A549 (cell line): ENCODE measurements at regions not wholly inside any gene's neighbourhood (a gene's known extent, or its start where the extent isn't known, plus 50 kb on each side); places are given as distances from the start of the nearest gene placed in this dataset.

Source experiments
- ATAC-seq, 2 experiments: fragments of 200-7000 bp in 1 of 2; fragments of >200 bp in 1 of 2; cut with Nextera tagmentation in 1 of 2; cut with Tn5 transposase in 1 of 2; 3 replicates each; pipeline versions ENCODE4 v1.8.0 to v1.9.1; 2018 to 2020; ENCODE audit warnings: mild to moderate bottlenecking in 1 of 2, moderate library complexity in 1 of 2
- CTCF ChIA-PET: fragments of 300-600 bp; sonication (Branson Sonifier 250); formaldehyde crosslinking; extraction: SDS; loops from one replicate; lab custom pipeline; 2021; ENCODE audit warnings: antibody characterized with exemption, inconsistent platforms; lab: Yijun Ruan, JAX
- POLR2A ChIA-PET: fragments of 350-600 bp; formaldehyde crosslinking; extraction: SDS; loops from one replicate; lab custom pipeline; 2021; ENCODE audit warnings: antibody characterized with exemption, inconsistent platforms; lab: Yijun Ruan, JAX
- DNase-seq, 2 experiments: peaks; one replicate each; pipeline versions ENCODE4 v3.0.0 to v3.0.0-alpha.2; 2011 to 2016; ENCODE audit warnings: low read depth in 1 of 2, low spot score in 1 of 2
- FAIRE-seq: peaks from 2 replicates; lab custom pipeline; 2011; peaks lifted over from hg19 to GRCh38; lab: Jason Lieb, UNC
- H3K27ac ChIP-seq, 2 experiments: fragments of >200 bp; sonication (Bioruptor Twin); formaldehyde crosslinking; 3 replicates each; pipeline ENCODE4 v1.5.1; 2016 to 2017
- H3K4me1 ChIP-seq: fragments of >200 bp; sonication (Bioruptor Twin); formaldehyde crosslinking; 3 replicates; pipeline ENCODE4 v1.6.1; 2016
- H3K4me2 ChIP-seq: fragments of >200 bp; sonication (Bioruptor Twin); formaldehyde crosslinking; 3 replicates; pipeline ENCODE4 v1.6.1; 2016
- H3K4me3 ChIP-seq: fragments of >200 bp; sonication (Bioruptor Twin); formaldehyde crosslinking; 3 replicates; pipeline ENCODE4 v1.5.1; 2016
- H3K9me3 ChIP-seq: fragments of >200 bp; sonication (Bioruptor Twin); formaldehyde crosslinking; 3 replicates; pipeline ENCODE4 v1.6.1; 2016
- ATOH8 ChIP-seq: fragments of 250-450 bp; sonication (Bioruptor Pico); IDR thresholded peaks from 2 replicates; pipeline ENCODE4 v1.5.0; 2020; ENCODE audit warnings: low read depth, mild to moderate bottlenecking, moderate library complexity
- BCL3 ChIP-seq: fragments of >200 bp; sonication (Bioruptor Twin); formaldehyde crosslinking; IDR thresholded peaks from 3 replicates; pipeline ENCODE4 v1.6.1; 2016
- BHLHE40 ChIP-seq: IDR thresholded peaks from 2 replicates; pipeline ENCODE4 v1.6.1; 2012; ENCODE audit warnings: low read depth, low read length, inconsistent platforms
- CBX2 ChIP-seq: fragments of 200-600 bp; sonication (generic); IDR thresholded peaks from 2 replicates; pipeline ENCODE4 v1.6.1; 2016; ENCODE audit warnings: low read depth, mild to moderate bottlenecking, borderline replicate concordance
- CHD2 ChIP-seq: fragments of 150-350 bp; IDR thresholded peaks from 2 replicates; pipeline ENCODE4 v1.6.1; 2014; ENCODE audit warnings: low read length; ENCODE audit not compliant: partially characterized antibody
- CHD4 ChIP-seq: fragments of 200-600 bp; sonication (generic); IDR thresholded peaks from 2 replicates; pipeline ENCODE4 v1.6.1; 2016; ENCODE audit warnings: antibody characterized with exemption, mild to moderate bottlenecking, borderline replicate concordance
- EHMT2 ChIP-seq: fragments of 200-600 bp; sonication (generic); IDR thresholded peaks from 2 replicates; pipeline ENCODE4 v1.6.1; 2016; ENCODE audit warnings: antibody characterized with exemption, low read depth, mild to moderate bottlenecking, moderate library complexity
- EP300 ChIP-seq, 2 experiments: fragments of >200 bp; sonication (Bioruptor Twin); formaldehyde crosslinking; IDR thresholded peaks; 2 replicates in 1 of 2; 3 replicates in 1 of 2; pipeline ENCODE4 v1.6.1; 2016 to 2017
- FOXS1 ChIP-seq: fragments of 250-450 bp; sonication (Bioruptor Pico); IDR thresholded peaks from 2 replicates; pipeline ENCODE4 v1.5.0; 2020; ENCODE audit warnings: mild to moderate bottlenecking, moderate library complexity
- GATA3 ChIP-seq: IDR thresholded peaks from 2 replicates; pipeline ENCODE4 v1.6.1; 2012; ENCODE audit warnings: borderline replicate concordance
- HES2 ChIP-seq: fragments of >200 bp; sonication (Bioruptor Twin); formaldehyde crosslinking; IDR thresholded peaks from 2 replicates; pipeline ENCODE4 v1.6.1; 2016
- HOXB13 ChIP-seq: fragments of 250-450 bp; sonication (Bioruptor Pico); IDR thresholded peaks from 2 replicates; pipeline ENCODE4 v1.5.0; 2020; ENCODE audit warnings: low read depth, mild to moderate bottlenecking, moderate library complexity
- JUN ChIP-seq, 2 experiments: fragments of >200 bp; sonication (Bioruptor Twin); formaldehyde crosslinking; IDR thresholded peaks; 2 replicates in 1 of 2; 3 replicates in 1 of 2; pipeline ENCODE4 v1.6.1; 2016 to 2017
- JUNB ChIP-seq: fragments of >200 bp; sonication (Bioruptor Twin); formaldehyde crosslinking; IDR thresholded peaks from 2 replicates; pipeline ENCODE4 v1.6.1; 2016
- KDM5A ChIP-seq: fragments of 200-600 bp; sonication (generic); IDR thresholded peaks from 2 replicates; pipeline ENCODE4 v1.6.1; 2016; ENCODE audit warnings: antibody characterized with exemption, mild to moderate bottlenecking
- MAX ChIP-seq: IDR thresholded peaks from 2 replicates; pipeline ENCODE4 v1.6.1; 2012
- PHF8 ChIP-seq: fragments of 200-600 bp; sonication (generic); IDR thresholded peaks from 2 replicates; pipeline ENCODE4 v1.6.1; 2016; ENCODE audit warnings: low read depth, mild to moderate bottlenecking, antibody characterized with exemption, moderate library complexity, borderline replicate concordance
- POLR2A ChIP-seq: IDR thresholded peaks from 2 replicates; pipeline ENCODE4 v1.6.1; 2012; ENCODE audit warnings: mild to moderate bottlenecking, low read length
- RAD21 ChIP-seq, 2 experiments: fragments of >200 bp in 1 of 2; sonication (Bioruptor Twin) in 1 of 2; formaldehyde crosslinking in 1 of 2; IDR thresholded peaks in 1 of 2; conservative IDR thresholded peaks in 1 of 2; 2 replicates in 1 of 2; 3 replicates in 1 of 2; pipeline ENCODE4 v1.6.1; 2012 to 2018; ENCODE audit warnings: inconsistent platforms in 1 of 2
- REST ChIP-seq: fragments of 200-600 bp; sonication (generic); IDR thresholded peaks from 2 replicates; pipeline ENCODE4 v1.6.1; 2016; ENCODE audit warnings: antibody characterized with exemption, mild to moderate bottlenecking, moderate library complexity
- SMC3 ChIP-seq: fragments of >200 bp; sonication (Bioruptor Twin); formaldehyde crosslinking; IDR thresholded peaks from 3 replicates; pipeline ENCODE4 v1.6.1; 2018; ENCODE audit warnings: inconsistent platforms
- SREBF2 ChIP-seq: fragments of 450-650 bp; IDR thresholded peaks from 2 replicates; pipeline ENCODE4 v1.6.1; 2014; ENCODE audit warnings: mild to moderate bottlenecking, moderate library complexity
- TFCP2L1 ChIP-seq: fragments of 250-450 bp; sonication (Bioruptor Pico); IDR thresholded peaks from 2 replicates; pipeline ENCODE4 v1.5.0; 2021; ENCODE audit warnings: mild to moderate bottlenecking
- TP53 ChIP-seq: fragments of 250-450 bp; sonication (Bioruptor Pico); IDR thresholded peaks from 2 replicates; pipeline ENCODE4 v1.5.0; 2021; ENCODE audit warnings: mild to moderate bottlenecking, moderate library complexity
- ZNF302 ChIP-seq: fragments of 250-450 bp; sonication (Bioruptor Pico); IDR thresholded peaks from 2 replicates; pipeline ENCODE4 v1.9.0; 2021; ENCODE audit warnings: inconsistent platforms, mild to moderate bottlenecking, moderate library complexity
- ZSCAN20 ChIP-seq: fragments of 250-450 bp; sonication (Bioruptor Pico); IDR thresholded peaks from 2 replicates; pipeline ENCODE4 v1.8.0; 2022; ENCODE audit warnings: mild to moderate bottlenecking, moderate library complexity
- WGBS: methylation state at CpG from one replicate; pipeline ENCODE4 v1.1.6; 2017; ENCODE audit errors: missing lambda C conversion rate; 5-methylcytosine and 5-hydroxymethylcytosine counted together

GRCh38 chr6:98724537-98724936 is 109.8 kb upstream of the POU3F2 start:
- Histone ChIP-seq H3K4me1 (no peaks in the 10 kb centered on the region), H3K4me2 (no peak overlapping the region), H3K4me3 (no peak overlapping the region), H3K27ac (no peak overlapping the region), H3K9me3 (no peaks in the 10 kb centered on the region)
- FAIRE-seq = no peak
- ATAC-seq = no peak
- ChIA-PET POLR2A (no interaction called here), CTCF (no interaction called here)
- DNase-seq = no peak
- TF ChIP-seq FOXS1 (CRISPR knock-in tag) (no peak), EHMT2 (no peak), HES2 (no peak), ATOH8 (no peak), CBX2 (no peak), CHD2 (no peak), MAX (no peak), RAD21 (conservative IDR thresholded peaks at IDR 0.05 in 1 of 2, IDR thresholded peaks at IDR 0.05 in 1 of 2) (no peak), TFCP2L1 (CRISPR knock-in tag) (no peak), ZSCAN20 (no peak), REST (no peak)

GRCh38 chr6:98747273-98747672 is 87.1 kb upstream of the POU3F2 start:
- TF ChIP-seq EP300 (IDR thresholded peaks at IDR 0.05) (no peak), SREBF2 (no peak), CBX2 (no peak), POLR2A (no peak), BCL3 (no peak), TP53 (no peak), SMC3 (no peak), FOXS1 (CRISPR knock-in tag) (no peak), KDM5A (no peak), GATA3 (no peak), HOXB13 (CRISPR knock-in tag) (no peak), JUNB (no peak), CHD4 (no peak), JUN (IDR thresholded peaks at IDR 0.05) (no peak), PHF8 (no peak), ZNF302 (CRISPR knock-in tag) (no peak), BHLHE40 (no peak)
- TF ChIP-seq, all 56 proteins: peak for 0
- ATAC-seq (no peak), FAIRE-seq (no peak), DNase-seq (no peak)
- H3K4me3 ChIP-seq = no peak overlapping the region
- H3K4me1 ChIP-seq = no peaks in the 10 kb centered on the region
- WGBS = 12% methylated on average over 1 of the region's 1 CpG
- ChIA-PET CTCF (no interaction called here), POLR2A (no interaction called here)
- no peak overlapping the region for H3K27ac ChIP-seq
- H3K4me2 ChIP-seq = no peak overlapping the region
- no peaks in the 10 kb centered on the region for H3K9me3 ChIP-seq
